ENCODE measurements at regions not wholly inside any gene's neighbourhood (a gene's known extent, or its start where the extent isn't known, plus 50 kb on each side); places are given as distances from the start of the nearest gene placed in this dataset.

GRCh38 chr2:109058191-109058632 is 69.2 kb upstream of the EDAR start:
- TF ChIP-seq POLR2A (IDR thresholded peaks at IDR 0.05; ENCODE audit: extremely low read depth, insufficient read length) (no peak), CTCF (IDR thresholded peaks at IDR 0.05; ENCODE audit: low read depth, low read length) (no peak)
